ENCODE measurements at regions not wholly inside any gene's neighbourhood (a gene's known extent, or its start where the extent isn't known, plus 50 kb on each side); places are given as distances from the start of the nearest gene placed in this dataset.

DNA sequence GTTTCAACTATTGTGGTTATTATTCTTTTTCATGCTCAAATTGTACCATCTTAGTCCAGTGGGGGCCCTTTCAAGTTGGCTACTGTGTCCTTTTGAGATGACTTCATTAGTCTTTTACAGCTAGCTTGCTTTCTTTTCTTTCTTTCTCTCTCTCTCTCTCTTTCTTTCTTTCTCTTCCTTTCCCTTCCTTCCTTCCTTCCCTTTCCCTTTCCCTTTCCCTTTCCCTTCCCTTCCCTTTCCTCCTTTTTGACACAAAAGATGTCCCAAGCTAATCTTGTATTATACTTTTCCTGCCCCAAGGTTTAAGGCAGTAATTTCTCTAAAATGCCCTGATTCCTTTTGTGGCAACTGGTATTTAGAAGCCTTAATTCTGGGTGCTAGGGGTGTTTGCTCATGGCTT, 213.0 kb upstream of the TBC1D5 start:
- TF ChIP-seq HDAC2 (IDR thresholded peaks at IDR 0.05; ENCODE audit: borderline replicate concordance in 1 of 2, low read depth in 2 of 2, low read length in 2 of 2) (no peak), POLR2A (IDR thresholded peaks at IDR 0.05; ENCODE audit: control extremely low read depth in 1 of 2, low read depth in 2 of 2, low read length in 2 of 2) (no peak), CEBPB (IDR thresholded peaks at IDR 0.05; ENCODE audit: low read depth, low read length) (no peak), CREB1 (IDR thresholded peaks at IDR 0.05) (no peak), BRCA1 (IDR thresholded peaks at IDR 0.05; ENCODE audit: low read depth, low read length) (no peak)
- TF ChIP-seq, protein P1, sequence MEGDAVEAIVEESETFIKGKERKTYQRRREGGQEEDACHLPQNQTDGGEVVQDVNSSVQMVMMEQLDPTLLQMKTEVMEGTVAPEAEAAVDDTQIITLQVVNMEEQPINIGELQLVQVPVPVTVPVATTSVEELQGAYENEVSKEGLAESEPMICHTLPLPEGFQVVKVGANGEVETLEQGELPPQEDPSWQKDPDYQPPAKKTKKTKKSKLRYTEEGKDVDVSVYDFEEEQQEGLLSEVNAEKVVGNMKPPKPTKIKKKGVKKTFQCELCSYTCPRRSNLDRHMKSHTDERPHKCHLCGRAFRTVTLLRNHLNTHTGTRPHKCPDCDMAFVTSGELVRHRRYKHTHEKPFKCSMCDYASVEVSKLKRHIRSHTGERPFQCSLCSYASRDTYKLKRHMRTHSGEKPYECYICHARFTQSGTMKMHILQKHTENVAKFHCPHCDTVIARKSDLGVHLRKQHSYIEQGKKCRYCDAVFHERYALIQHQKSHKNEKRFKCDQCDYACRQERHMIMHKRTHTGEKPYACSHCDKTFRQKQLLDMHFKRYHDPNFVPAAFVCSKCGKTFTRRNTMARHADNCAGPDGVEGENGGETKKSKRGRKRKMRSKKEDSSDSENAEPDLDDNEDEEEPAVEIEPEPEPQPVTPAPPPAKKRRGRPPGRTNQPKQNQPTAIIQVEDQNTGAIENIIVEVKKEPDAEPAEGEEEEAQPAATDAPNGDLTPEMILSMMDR (IDR thresholded peaks at IDR 0.05; ENCODE audit: control extremely low read depth in 1 of 3, insufficient read depth in 1 of 3, low read depth in 1 of 3, low read length in 3 of 3), result no peak

Measured in H1 (cell line).